ENCODE measurements at regions not wholly inside any gene's neighbourhood (a gene's known extent, or its start where the extent isn't known, plus 50 kb on each side); places are given as distances from the start of the nearest gene placed in this dataset.

DNA sequence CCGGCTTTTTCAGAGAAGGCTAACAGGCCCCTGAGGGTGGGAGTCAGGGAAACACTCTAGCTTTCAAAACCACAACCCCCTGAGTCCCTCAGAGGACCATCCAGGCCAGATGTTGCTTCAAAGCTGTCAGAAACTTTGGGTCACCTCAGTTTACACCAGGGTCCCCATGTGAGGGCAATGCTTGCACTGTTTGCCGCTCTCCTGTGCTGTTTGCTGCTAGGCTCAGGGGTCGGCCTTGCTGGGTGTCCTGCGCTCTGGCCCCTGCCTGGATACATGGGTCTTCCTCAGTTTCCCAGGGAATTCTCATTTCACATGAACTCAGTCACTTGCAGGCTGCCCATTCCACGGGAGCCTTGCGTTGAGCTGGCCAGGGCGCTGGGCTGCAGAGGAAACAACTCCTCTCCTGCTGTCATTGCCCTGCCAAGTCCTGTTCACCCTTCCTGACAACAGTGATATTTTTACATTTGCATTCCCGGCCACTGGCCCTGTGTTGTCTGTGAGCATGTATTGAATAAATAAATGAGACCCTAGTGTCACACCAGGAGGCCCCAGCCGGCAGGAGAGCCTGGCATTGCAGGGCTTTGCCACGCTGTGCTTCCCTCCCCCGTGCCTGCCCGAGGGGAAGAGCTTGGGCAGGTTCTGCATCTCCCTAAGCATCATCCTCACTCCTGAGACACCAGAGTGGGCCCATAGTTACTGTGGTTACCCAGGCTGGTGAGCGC is 73.2 kb upstream of the RAB6C start:
- Histone ChIP-seq H3K9me3 (ENCODE audit: control insufficient read depth, insufficient read depth, low read length) (no peaks in the 10 kb centered on the region), H3K4me3 (ENCODE audit: low read depth, low read length) (no peak overlapping the region), H3K27me3 (ENCODE audit: control insufficient read depth, insufficient read depth, low read length) (no peaks in the 10 kb centered on the region), H3K27ac (ENCODE audit: low read depth, low read length) (no peak overlapping the region)
- CTCF ChIA-PET: no interaction called here
- POLR2A ChIA-PET: no interaction called here
- DNase-seq (ENCODE audit: low read depth, low spot score): no peak
- no peak for TF ChIP-seq CTCF (IDR thresholded peaks at IDR 0.05; ENCODE audit: low read depth, low read length)

- H3K27ac ChIP-seq (ENCODE audit: low read depth, low read length): no peak overlapping the region
- no peak overlapping the region for H3K4me3 ChIP-seq (ENCODE audit: low read depth, low read length)
- ChIA-PET CTCF (no interaction called here), POLR2A (no interaction called here)
- H3K27me3 ChIP-seq (ENCODE audit: control insufficient read depth, insufficient read depth, low read length): no peaks in the 10 kb centered on the region
- no peaks in the 10 kb centered on the region for H3K9me3 ChIP-seq (ENCODE audit: control insufficient read depth, insufficient read depth, low read length)
- no peak for DNase-seq (ENCODE audit: low read depth, low spot score)
- TF ChIP-seq CTCF (IDR thresholded peaks at IDR 0.05; ENCODE audit: low read depth, low read length): no peak
Observed at GRCh38 chr2:129906861-129907235, 72.6 kb upstream of the RAB6C start.

- CTCF ChIA-PET: no interaction called here
Observed at GRCh38 chr2:129907256-129907998, 72.0 kb upstream of the RAB6C start.

DNA sequence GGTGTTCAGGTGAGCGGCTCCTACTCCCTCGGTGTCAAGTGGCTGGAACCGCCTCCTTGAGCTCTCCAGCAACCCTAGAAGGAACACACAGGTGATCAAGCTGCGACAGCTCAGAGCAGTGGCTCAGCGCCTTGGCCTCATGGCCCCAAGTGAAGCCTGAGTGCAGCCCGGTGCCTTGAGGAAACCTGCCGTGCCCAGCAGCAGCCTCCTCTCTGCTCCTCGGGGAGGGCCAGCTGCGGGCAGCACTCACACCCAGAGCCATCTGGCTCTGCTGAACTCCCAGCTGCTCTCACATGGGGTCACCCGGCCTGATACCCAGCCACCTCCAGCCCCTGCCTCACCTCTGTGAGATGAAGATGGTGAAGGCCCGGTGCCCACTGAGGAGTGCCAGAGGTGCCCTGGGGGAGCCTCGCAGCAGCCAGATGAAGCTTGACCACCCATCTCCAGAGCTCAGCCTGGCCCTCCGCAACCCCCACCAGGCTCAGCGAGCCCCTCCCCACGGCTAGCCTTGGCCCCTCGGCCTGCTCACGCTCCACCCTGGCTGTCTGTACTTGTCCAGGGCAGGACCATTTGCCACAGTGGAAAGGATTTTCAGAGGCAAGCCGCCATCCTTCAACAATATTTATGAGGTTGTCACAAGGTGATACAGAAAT is 70.6 kb upstream of the RAB6C start:
- Histone ChIP-seq H3K27ac (ENCODE audit: low read depth, low read length) (no peak overlapping the region), H3K9me3 (ENCODE audit: control insufficient read depth, insufficient read depth, low read length) (no peaks in the 10 kb centered on the region), H3K4me3 (ENCODE audit: low read depth, low read length) (no peak overlapping the region), H3K27me3 (ENCODE audit: control insufficient read depth, insufficient read depth, low read length) (no peaks in the 10 kb centered on the region)
- POLR2A ChIA-PET: no interaction called here
- no peak for TF ChIP-seq CTCF (IDR thresholded peaks at IDR 0.05; ENCODE audit: low read depth, low read length)
- CTCF ChIA-PET: no interaction called here
- DNase-seq (ENCODE audit: low read depth, low spot score): no peak

More at GRCh38 chr2:129907256-129907998, 72.0 kb upstream of the RAB6C start:
- H3K27me3 ChIP-seq (ENCODE audit: control insufficient read depth, insufficient read depth, low read length): no peaks in the 10 kb centered on the region
- H3K27ac ChIP-seq (ENCODE audit: low read depth, low read length): no peak overlapping the region
- H3K4me3 ChIP-seq (ENCODE audit: low read depth, low read length): no peak overlapping the region
- POLR2A ChIA-PET: no interaction called here
- DNase-seq (ENCODE audit: low read depth, low spot score): no peak
- no peak for TF ChIP-seq CTCF (IDR thresholded peaks at IDR 0.05; ENCODE audit: low read depth, low read length)
- H3K9me3 ChIP-seq (ENCODE audit: control insufficient read depth, insufficient read depth, low read length): no peaks in the 10 kb centered on the region

All from AG04450 (cell line).